Parathyroid adenoma (tissue), 2 donors: ENCODE measurements at regions not wholly inside any gene's neighbourhood (a gene's known extent, or its start where the extent isn't known, plus 50 kb on each side); places are given as distances from the start of the nearest gene placed in this dataset.

Experiments used
- H2AFZ ChIP-seq: fragments of 300-600 bp; sonication (generic); one replicate; pipeline ENCODE4 v1.7.0; 2017; ENCODE audit warnings: antibody characterized with exemption, mild to moderate bottlenecking
- H3K27ac ChIP-seq: fragments of 300-600 bp; sonication (generic); one replicate; pipeline ENCODE4 v1.7.0; 2017
- H3K27me3 ChIP-seq: fragments of 300-600 bp; sonication (generic); one replicate; pipeline ENCODE4 v1.7.0; 2017; ENCODE audit warnings: low read length; ENCODE audit not compliant: control insufficient read depth, insufficient read depth
- H3K36me3 ChIP-seq: fragments of 300-600 bp; sonication (generic); one replicate; pipeline ENCODE4 v1.7.0; 2017; ENCODE audit warnings: low read length; ENCODE audit not compliant: control insufficient read depth, insufficient read depth
- H3K4me1 ChIP-seq: fragments of 300-600 bp; sonication (generic); one replicate; pipeline ENCODE4 v1.7.0; 2017; ENCODE audit warnings: control low read depth
- H3K4me2 ChIP-seq: fragments of 300-600 bp; sonication (generic); one replicate; pipeline ENCODE4 v1.7.0; 2017; ENCODE audit warnings: low read length
- H3K4me3 ChIP-seq: fragments of 300-600 bp; sonication (generic); one replicate; pipeline ENCODE4 v1.7.0; 2017; ENCODE audit warnings: low read depth, low read length
- H3K79me2 ChIP-seq: fragments of 300-600 bp; sonication (generic); one replicate; pipeline ENCODE4 v1.7.0; 2017; ENCODE audit warnings: control low read depth
- H3K9ac ChIP-seq: fragments of 300-600 bp; sonication (generic); one replicate; pipeline ENCODE4 v1.7.0; 2017; ENCODE audit warnings: mild to moderate bottlenecking
- H3K9me3 ChIP-seq: fragments of 300-600 bp; sonication (generic); one replicate; pipeline ENCODE4 v1.7.0; 2017; ENCODE audit warnings: low read length; ENCODE audit not compliant: control insufficient read depth
- CTCF ChIP-seq: fragments of 300-600 bp; sonication (generic); IDR thresholded peaks from one replicate; pipeline ENCODE4 v1.7.0; 2017; ENCODE audit warnings: antibody characterized with exemption, mild to moderate bottlenecking
- donor health status: primary hyperparathyroidism.

GRCh38 chr11:79661373-79661772 is 220.5 kb upstream of the TENM4 start:
- Histone ChIP-seq H3K36me3 (no peaks in the 10 kb centered on the region), H3K4me2 (no peak overlapping the region), H3K4me3 (no peak overlapping the region), H3K9me3 (no peaks in the 10 kb centered on the region), H3K79me2 (no peaks in the 10 kb centered on the region), H3K27ac (no peak overlapping the region), H3K27me3 (no peaks in the 10 kb centered on the region), H3K4me1 (no peaks in the 10 kb centered on the region), H2AFZ (no peak overlapping the region), H3K9ac (no peak overlapping the region)
- TF ChIP-seq CTCF, result no peak

GRCh38 chr11:79648766-79649520 is 208.1 kb upstream of the TENM4 start:
- no peaks in the 10 kb centered on the region for H3K27me3 ChIP-seq
- no peak for TF ChIP-seq CTCF
- no peak overlapping the region for H3K27ac ChIP-seq

GRCh38 chr11:79637219-79637618 is 196.4 kb upstream of the TENM4 start:
- H3K27me3 ChIP-seq, result no peaks in the 10 kb centered on the region
- no peak overlapping the region for H3K27ac ChIP-seq
- H3K4me1 ChIP-seq, result no peaks in the 10 kb centered on the region
- no peak for TF ChIP-seq CTCF
- H3K4me3 ChIP-seq, result no peak overlapping the region
- H3K9me3 ChIP-seq, result no peaks in the 10 kb centered on the region
- H3K9ac ChIP-seq, result no peak overlapping the region
- no peak overlapping the region for H3K4me2 ChIP-seq
- no peaks in the 10 kb centered on the region for H3K79me2 ChIP-seq
- no peak overlapping the region for H2AFZ ChIP-seq
- H3K36me3 ChIP-seq, result no peaks in the 10 kb centered on the region

More at GRCh38 chr11:79648766-79649520, 208.1 kb upstream of the TENM4 start:
- H2AFZ ChIP-seq, result no peak overlapping the region
- H3K4me2 ChIP-seq, result no peak overlapping the region
- H3K9ac ChIP-seq, result no peak overlapping the region
- no peak overlapping the region for H3K4me3 ChIP-seq
- H3K79me2 ChIP-seq, result no peaks in the 10 kb centered on the region
- H3K4me1 ChIP-seq, result no peaks in the 10 kb centered on the region
- H3K36me3 ChIP-seq, result no peaks in the 10 kb centered on the region
- H3K9me3 ChIP-seq, result no peaks in the 10 kb centered on the region

- Histone ChIP-seq H3K4me3 (no peak overlapping the region), H3K9me3 (no peaks in the 10 kb centered on the region), H3K27me3 (no peaks in the 10 kb centered on the region), H3K36me3 (no peaks in the 10 kb centered on the region), H3K4me2 (no peak overlapping the region), H2AFZ (no peak overlapping the region), H3K9ac (no peak overlapping the region), H3K79me2 (no peaks in the 10 kb centered on the region), H3K4me1 (no peaks in the 10 kb centered on the region), H3K27ac (no peak overlapping the region)
- TF ChIP-seq CTCF, result no peak
Observed at GRCh38 chr11:79634905-79635304, 194.1 kb upstream of the TENM4 start.

- Histone ChIP-seq H3K4me3 (no peak overlapping the region), H3K9me3 (no peaks in the 10 kb centered on the region)
- no peak for TF ChIP-seq CTCF
Observed at GRCh38 chr11:79627281-79627680, 186.5 kb upstream of the TENM4 start.

More at GRCh38 chr11:79627281-79627680, 186.5 kb upstream of the TENM4 start:
- Histone ChIP-seq H3K4me2 (no peak overlapping the region), H2AFZ (no peak overlapping the region), H3K4me1 (no peaks in the 10 kb centered on the region), H3K27ac (no peak overlapping the region), H3K27me3 (no peaks in the 10 kb centered on the region), H3K9ac (no peak overlapping the region), H3K36me3 (no peaks in the 10 kb centered on the region), H3K79me2 (no peaks in the 10 kb centered on the region)
